GM12878 (cell line): ENCODE measurements at regions not wholly inside any gene's neighbourhood (a gene's known extent, or its start where the extent isn't known, plus 50 kb on each side); places are given as distances from the start of the nearest gene placed in this dataset.

Experiments
- ATAC-seq: fragments of 200-7000 bp; cut with Tn5 transposase; 3 replicates; pipeline ENCODE4 v1.9.1; 2020; ENCODE audit warnings: mild to moderate bottlenecking, moderate library complexity
- BruUV-seq: library from RNA; stranded (reverse); fragments of 400-500 nt; replicated peaks from 2 replicates; lab custom pipeline; 2021; lab: Mats Ljungman, UMichigan
- CTCF ChIA-PET: fragments of 300-600 bp; sonication (Branson Sonifier 250); formaldehyde crosslinking; extraction: SDS; loops from one replicate; lab custom pipeline; 2021; ENCODE audit warnings: inconsistent platforms; lab: Yijun Ruan, JAX
- POLR2A ChIA-PET: fragments of 350-600 bp; formaldehyde crosslinking; extraction: SDS; loops from one replicate; lab custom pipeline; 2021; ENCODE audit warnings: inconsistent platforms; lab: Charles Lee
- RAD21 ChIA-PET: fragments of 300-600 bp; sonication (Branson Sonifier 250); formaldehyde crosslinking; loops from one replicate; lab custom pipeline; 2023; ENCODE audit warnings: antibody characterized with exemption; ENCODE audit not compliant: unreplicated experiment; lab: Charles Lee
- SMC1A ChIA-PET: fragments of 300-600 bp; sonication (Branson Sonifier 250); formaldehyde crosslinking; loops from one replicate; lab custom pipeline; 2023; ENCODE audit not compliant: unreplicated experiment, uncharacterized antibody; lab: Charles Lee
- DNase-seq: peaks from one replicate; pipeline ENCODE4 v3.0.0-alpha.2; 2011; ENCODE audit warnings: low read depth, low spot score
- FAIRE-seq: peaks from 3 replicates; lab custom pipeline; 2011; peaks lifted over from hg19 to GRCh38; lab: Jason Lieb, UNC
- H2AFZ ChIP-seq: 2 replicates; pipeline ENCODE4 v1.6.0; 2011; ENCODE audit warnings: low read depth, low read length, control low read depth; ENCODE audit not compliant: control insufficient read depth
- H3K27ac ChIP-seq: 2 replicates; pipeline ENCODE4 v1.5.1; 2011; ENCODE audit warnings: control low read depth; ENCODE audit not compliant: control insufficient read depth, insufficient read depth
- H3K27me3 ChIP-seq, 2 experiments: replicated peaks in 1 of 2; 2 replicates each; pipeline versions ENCODE4 v1.6.0 to v1.6.1; 2011; ENCODE audit warnings: low read length in 1 of 2; ENCODE audit not compliant: control insufficient read depth in 2 of 2, insufficient read depth in 2 of 2
- H3K36me3 ChIP-seq, 2 experiments: 2 replicates each; pipeline ENCODE4 v1.5.1; 2011; ENCODE audit warnings: low read length in 1 of 2; ENCODE audit not compliant: control insufficient read depth in 2 of 2, insufficient read depth in 2 of 2
- H3K4me1 ChIP-seq: 2 replicates; pipeline ENCODE4 v1.6.1; 2011; ENCODE audit warnings: mild to moderate bottlenecking, low read length, moderate library complexity, mixed read lengths; ENCODE audit not compliant: control insufficient read depth, insufficient read depth
- H3K4me2 ChIP-seq: 2 replicates; pipeline ENCODE4 v1.6.0; 2011; ENCODE audit warnings: control low read depth; ENCODE audit not compliant: control insufficient read depth, insufficient read depth
- H3K4me3 ChIP-seq: fragments of 200-600 bp; sonication (generic); 2 replicates; pipeline ENCODE4 v1.5.1; 2016
- H3K79me2 ChIP-seq: 2 replicates; pipeline ENCODE4 v1.6.0; 2011; ENCODE audit warnings: low read length; ENCODE audit not compliant: control insufficient read depth, insufficient read depth
- H3K9ac ChIP-seq: 2 replicates; pipeline ENCODE4 v1.8.0; 2011; ENCODE audit warnings: low read length, control low read depth, mixed read lengths; ENCODE audit not compliant: control insufficient read depth, insufficient read depth
- H3K9me3 ChIP-seq: replicated peaks from 3 replicates; pipeline ENCODE4 v1.5.1; 2011; ENCODE audit warnings: mild to moderate bottlenecking, low read length; ENCODE audit not compliant: control insufficient read depth, insufficient read depth
- H4K20me1 ChIP-seq: 2 replicates; pipeline ENCODE4 v1.6.0; 2011; ENCODE audit not compliant: control insufficient read depth, insufficient read depth
- ASH2L ChIP-seq: fragments of 300-600, 200-600 bp; sonication (generic); IDR thresholded peaks from 2 replicates; pipeline ENCODE4 v1.6.1; 2017; ENCODE audit warnings: low read depth, mild to moderate bottlenecking, borderline replicate concordance
- CHD1 ChIP-seq: IDR thresholded peaks from 2 replicates; pipeline ENCODE4 v1.6.1; 2012; ENCODE audit warnings: low read depth, low read length, improper control_type of control experiment
- FOS ChIP-seq: IDR thresholded peaks from 3 replicates; pipeline ENCODE4 v1.6.1; 2011; ENCODE audit warnings: borderline replicate concordance; ENCODE audit not compliant: insufficient read length; ENCODE audit errors: extremely low read depth
- GABPA ChIP-seq: IDR thresholded peaks from 2 replicates; pipeline ENCODE4 v1.6.1; 2014; ENCODE audit warnings: antibody characterized with exemption, low read depth, mild to moderate bottlenecking, inconsistent platforms
- HDAC2 ChIP-seq: fragments of 200-600 bp; sonication (generic); IDR thresholded peaks from 2 replicates; pipeline ENCODE4 v1.6.1; 2017
- IRF4 ChIP-seq: IDR thresholded peaks from 2 replicates; pipeline ENCODE4 v1.6.1; 2011; ENCODE audit warnings: low read depth, low read length
- JUND ChIP-seq: IDR thresholded peaks from 2 replicates; pipeline ENCODE4 v1.6.1; 2012; ENCODE audit warnings: low read depth, mild to moderate bottlenecking, low read length, improper control_type of control experiment, moderate library complexity
- KLF5 ChIP-seq: fragments of 450-650 bp; IDR thresholded peaks from 2 replicates; pipeline ENCODE4 v1.6.1; 2014; ENCODE audit warnings: mild to moderate bottlenecking; ENCODE audit not compliant: partially characterized antibody
- MLLT1 ChIP-seq: fragments of 450-650 bp; IDR thresholded peaks from 2 replicates; pipeline ENCODE4 v1.6.1; 2016; ENCODE audit warnings: mild to moderate bottlenecking
- NKRF ChIP-seq: fragments of 450-650 bp; conservative IDR thresholded peaks from 2 replicates; pipeline ENCODE4 v1.6.1; 2017; ENCODE audit warnings: mild to moderate bottlenecking, moderate library complexity
- PBX3 ChIP-seq: IDR thresholded peaks from 2 replicates; pipeline ENCODE4 v1.6.1; 2011; ENCODE audit warnings: mild to moderate bottlenecking, low read depth, low read length, moderate library complexity; ENCODE audit not compliant: insufficient replicate concordance
- RBBP5 ChIP-seq: fragments of 200-600 bp; sonication (generic); conservative IDR thresholded peaks from 2 replicates; pipeline ENCODE4 v1.6.1; 2016
- RELA ChIP-seq: fragments of 450-650 bp; IDR thresholded peaks from 2 replicates; pipeline ENCODE4 v1.8.0; 2014; ENCODE audit warnings: borderline replicate concordance; ENCODE audit not compliant: partially characterized antibody
- RUNX3 ChIP-seq: IDR thresholded peaks from 2 replicates; pipeline ENCODE4 v1.6.1; 2012; ENCODE audit warnings: low read length, inconsistent platforms
- SP1 ChIP-seq: IDR thresholded peaks from one replicate; pipeline ENCODE4 v1.6.1; 2011; ENCODE audit warnings: low read depth, low read length
- WRNIP1 ChIP-seq: IDR thresholded peaks from 2 replicates; pipeline ENCODE4 v1.6.1; 2011; ENCODE audit warnings: low read depth, low read length, improper control_type of control experiment, borderline replicate concordance
- ZNF24 ChIP-seq: fragments of 450-650 bp; IDR thresholded peaks from 2 replicates; pipeline ENCODE4 v1.6.1; 2017; ENCODE audit warnings: antibody characterized with exemption, mild to moderate bottlenecking
- ZZZ3 ChIP-seq: IDR thresholded peaks from 2 replicates; pipeline ENCODE4 v1.6.1; 2011; ENCODE audit warnings: low read depth; ENCODE audit not compliant: control insufficient read depth, insufficient read length
- WGBS: methylation state at CpG from one replicate; pipeline ENCODE4 v1.1.6; 2016; ENCODE audit warnings: low lambda C conversion rate; ENCODE audit not compliant: insufficient replicate concordance, insufficient coverage; ENCODE audit errors: missing lambda C conversion rate; 5-methylcytosine and 5-hydroxymethylcytosine counted together
- in situ Hi-C: fragments of 300-500 bp; cut with MboI; formaldehyde crosslinking; loops from 9 replicates; pipeline ENCODE4 v1.14.3; 2018; ENCODE audit warnings: mixed read lengths
- intact Hi-C: fragments of 100-400 bp; cut with micrococcal nuclease; formaldehyde crosslinking; loops from one replicate; pipeline ENCODE4 v1.14.2; 2022; ENCODE audit not compliant: unreplicated experiment

GRCh38 chr3:157759311-157759710 lies 256.1 kb upstream of the VEPH1 start:
- POLR2A ChIA-PET, result no interaction called here
- CTCF ChIA-PET, result no interaction called here
- no peak overlapping the region for H3K9ac ChIP-seq
- H2AFZ ChIP-seq, result no peak overlapping the region
- no peak overlapping the region for H3K4me2 ChIP-seq
- ATAC-seq, result no peak
- no peaks in the 10 kb centered on the region for H3K79me2 ChIP-seq
- no peak overlapping the region for H3K4me3 ChIP-seq
- no peak overlapping the region for H3K27ac ChIP-seq
- in situ Hi-C loops, result no loop called here
- TF ChIP-seq SP1, result no peak
- no peak for TF ChIP-seq RUNX3
- no peak for TF ChIP-seq ZZZ3
- no peak for TF ChIP-seq RBBP5
- no peak for TF ChIP-seq JUND
- TF ChIP-seq KLF5, result no peak
- TF ChIP-seq RELA, result no peak
- no peak for TF ChIP-seq MLLT1
- TF ChIP-seq HDAC2, result no peak
- TF ChIP-seq NKRF, result no peak
- no peak for TF ChIP-seq ZNF24
- TF ChIP-seq FOS, result no peak
- no peak for TF ChIP-seq CHD1
- TF ChIP-seq GABPA, result no peak
- no peak for TF ChIP-seq PBX3
- TF ChIP-seq WRNIP1, result no peak
- TF ChIP-seq ASH2L, result no peak
- TF ChIP-seq IRF4, result no peak
- TF ChIP-seq, all 136 proteins: peak for 0
- BruUV-seq, result no TSS peak
- DNase-seq (no peak), FAIRE-seq (no peak)
- Histone ChIP-seq H3K36me3 (no peaks in the 10 kb centered on the region), H3K9me3 (no peaks in the 10 kb centered on the region), H3K4me1 (no peaks in the 10 kb centered on the region), H4K20me1 (no peaks in the 10 kb centered on the region), H3K27me3 (no peaks in the 10 kb centered on the region)
- SMC1A ChIA-PET, result no interaction called here
- intact Hi-C loops, result no loop called here
- 2% methylated on average over 4 of the region's 4 CpGs for WGBS
- RAD21 ChIA-PET, result no interaction called here
